NT2/D1 (cell line): ENCODE measurements at regions not wholly inside any gene's neighbourhood (a gene's known extent, or its start where the extent isn't known, plus 50 kb on each side); places are given as distances from the start of the nearest gene placed in this dataset.

Source experiments
- DNase-seq: peaks from one replicate; pipeline ENCODE4 v3.0.0-alpha.2; 2011; ENCODE audit warnings: low read depth, low spot score
- H3K27me3 ChIP-seq: 2 replicates; pipeline ENCODE4 v1.6.0; 2011; ENCODE audit warnings: mild to moderate bottlenecking; ENCODE audit not compliant: insufficient read length, insufficient read depth
- H3K36me3 ChIP-seq: 2 replicates; pipeline ENCODE4 v1.6.1; 2011; ENCODE audit warnings: mild to moderate bottlenecking, low read length, mixed read lengths; ENCODE audit not compliant: insufficient read depth, insufficient read length
- H3K4me1 ChIP-seq: 2 replicates; pipeline ENCODE4 v1.5.1; 2011; ENCODE audit not compliant: insufficient read depth, insufficient read length
- H3K4me3 ChIP-seq: 2 replicates; pipeline ENCODE4 v1.5.1; 2011; ENCODE audit warnings: low read depth; ENCODE audit not compliant: insufficient read length
- H3K9ac ChIP-seq: 2 replicates; pipeline ENCODE4 v1.6.0; 2011; ENCODE audit warnings: low read depth; ENCODE audit not compliant: insufficient read length
- H3K9me3 ChIP-seq: 2 replicates; pipeline ENCODE4 v1.5.1; 2011; ENCODE audit warnings: mild to moderate bottlenecking, low read length; ENCODE audit not compliant: insufficient read depth
- SUZ12 ChIP-seq: IDR thresholded peaks from 2 replicates; pipeline ENCODE4 v1.6.1; 2011; ENCODE audit not compliant: insufficient read length, insufficient read depth; ENCODE audit errors: extremely low read depth
- YY1 ChIP-seq: IDR thresholded peaks from 2 replicates; pipeline ENCODE4 v1.6.1; 2011; ENCODE audit not compliant: insufficient read length, insufficient read depth
- ZNF274 ChIP-seq: IDR thresholded peaks from 2 replicates; pipeline ENCODE4 v1.6.1; 2011; ENCODE audit warnings: mild to moderate bottlenecking, low read depth, low read length

- H3K4me3 ChIP-seq: no peak overlapping the region
- H3K9ac ChIP-seq: no peak overlapping the region
- no peak for DNase-seq
- no peaks in the 10 kb centered on the region for H3K4me1 ChIP-seq
- H3K36me3 ChIP-seq: no peaks in the 10 kb centered on the region
- no peaks in the 10 kb centered on the region for H3K27me3 ChIP-seq
- no peaks in the 10 kb centered on the region for H3K9me3 ChIP-seq
- TF ChIP-seq ZNF274 (no peak), SUZ12 (no peak), YY1 (no peak)
Measured at GRCh38 chr4:138078751-138079520, 163.2 kb downstream of the SLC7A11 start.

- no peaks in the 10 kb centered on the region for H3K9me3 ChIP-seq
- H3K4me3 ChIP-seq: no peak overlapping the region
- no peak overlapping the region for H3K9ac ChIP-seq
- DNase-seq: no peak
- H3K27me3 ChIP-seq: no peaks in the 10 kb centered on the region
- TF ChIP-seq YY1: no peak
- no peak for TF ChIP-seq SUZ12
- TF ChIP-seq ZNF274: no peak
- no peaks in the 10 kb centered on the region for H3K36me3 ChIP-seq
- H3K4me1 ChIP-seq: no peaks in the 10 kb centered on the region
Measured at GRCh38 chr4:138078253-138078652, 163.9 kb downstream of the SLC7A11 start.

DNA sequence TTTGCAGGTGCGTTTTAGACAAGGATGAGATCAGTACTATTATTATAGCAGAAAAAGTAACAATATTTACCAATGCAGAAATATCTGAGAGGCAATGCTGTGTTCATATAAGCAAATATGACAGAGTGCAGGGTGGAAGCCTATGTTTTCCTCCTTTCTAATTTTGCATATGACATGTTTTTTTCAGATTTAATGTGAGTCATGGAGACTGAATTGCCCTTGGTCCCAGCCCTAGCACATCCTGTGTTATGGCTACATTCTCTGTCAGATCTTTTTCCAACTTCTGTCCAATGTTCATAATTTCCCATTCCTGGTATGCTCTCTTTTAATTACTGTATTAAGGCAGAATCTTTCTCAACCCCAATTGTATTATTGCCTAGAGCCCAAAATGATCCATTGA lies 165.6 kb downstream of the SLC7A11 start:
- TF ChIP-seq ZNF274 (no peak), YY1 (no peak), SUZ12 (no peak)
- H3K9ac ChIP-seq: no peak overlapping the region
- no peak for DNase-seq
- no peaks in the 10 kb centered on the region for H3K4me1 ChIP-seq
- H3K9me3 ChIP-seq: no peaks in the 10 kb centered on the region
- no peak overlapping the region for H3K4me3 ChIP-seq
- no peaks in the 10 kb centered on the region for H3K36me3 ChIP-seq
- H3K27me3 ChIP-seq: no peaks in the 10 kb centered on the region

GRCh38 chr4:138070816-138071215 lies 171.3 kb downstream of the SLC7A11 start:
- Histone ChIP-seq H3K36me3 (no peaks in the 10 kb centered on the region), H3K4me1 (no peaks in the 10 kb centered on the region), H3K27me3 (no peaks in the 10 kb centered on the region), H3K9ac (no peak overlapping the region), H3K4me3 (no peak overlapping the region), H3K9me3 (no peaks in the 10 kb centered on the region)
- TF ChIP-seq YY1 (no peak), SUZ12 (no peak), ZNF274 (no peak)
- no peak for DNase-seq

DNA sequence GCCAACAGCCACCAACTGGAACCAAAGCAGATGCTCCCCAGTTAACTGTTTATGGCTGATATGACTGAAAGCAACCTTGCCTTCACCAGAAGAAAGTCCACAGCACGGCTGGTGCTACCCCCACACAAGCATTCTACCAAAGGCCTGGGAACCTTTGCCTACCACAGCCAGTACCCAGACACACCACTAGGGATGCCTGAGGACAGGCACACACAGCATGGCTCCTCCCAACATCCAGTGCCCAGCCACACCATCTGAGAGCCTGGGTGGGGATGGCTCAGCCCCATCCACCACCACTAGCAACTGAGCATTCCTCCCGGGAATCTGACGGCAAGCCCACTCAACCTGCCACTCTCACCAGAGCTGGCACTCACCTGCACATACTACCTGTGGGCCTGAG lies 178.6 kb downstream of the SLC7A11 start:
- DNase-seq: no peak
- Histone ChIP-seq H3K9me3 (no peaks in the 10 kb centered on the region), H3K4me1 (no peaks in the 10 kb centered on the region), H3K4me3 (no peak overlapping the region), H3K27me3 (no peaks in the 10 kb centered on the region), H3K36me3 (no peaks in the 10 kb centered on the region), H3K9ac (no peak overlapping the region)
- TF ChIP-seq ZNF274: no peak
- TF ChIP-seq SUZ12: no peak
- TF ChIP-seq YY1: no peak

DNA sequence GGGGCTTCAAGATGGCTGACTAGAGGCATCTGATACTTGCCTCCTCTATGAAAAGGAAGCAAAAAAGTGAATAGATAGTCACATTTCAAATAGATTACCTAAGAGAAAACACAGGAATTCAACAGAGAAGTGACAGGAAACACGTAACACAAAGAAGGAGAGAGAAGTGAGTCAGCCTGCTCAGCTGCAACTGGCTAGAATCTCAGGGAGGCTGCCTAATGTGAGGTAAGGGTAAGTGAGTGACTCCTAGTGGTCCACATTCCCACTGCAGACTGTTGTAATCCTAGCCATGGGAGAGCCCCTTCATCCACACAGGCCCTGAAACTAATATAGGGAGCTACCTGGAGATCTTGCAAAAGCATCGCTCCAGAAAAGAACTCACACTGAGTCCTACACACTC lies 179.2 kb downstream of the SLC7A11 start:
- Histone ChIP-seq H3K27me3 (no peaks in the 10 kb centered on the region), H3K4me3 (no peak overlapping the region), H3K4me1 (no peaks in the 10 kb centered on the region), H3K9ac (no peak overlapping the region), H3K36me3 (no peaks in the 10 kb centered on the region), H3K9me3 (no peaks in the 10 kb centered on the region)
- TF ChIP-seq SUZ12 (no peak), YY1 (no peak), ZNF274 (no peak)
- DNase-seq: no peak

DNA sequence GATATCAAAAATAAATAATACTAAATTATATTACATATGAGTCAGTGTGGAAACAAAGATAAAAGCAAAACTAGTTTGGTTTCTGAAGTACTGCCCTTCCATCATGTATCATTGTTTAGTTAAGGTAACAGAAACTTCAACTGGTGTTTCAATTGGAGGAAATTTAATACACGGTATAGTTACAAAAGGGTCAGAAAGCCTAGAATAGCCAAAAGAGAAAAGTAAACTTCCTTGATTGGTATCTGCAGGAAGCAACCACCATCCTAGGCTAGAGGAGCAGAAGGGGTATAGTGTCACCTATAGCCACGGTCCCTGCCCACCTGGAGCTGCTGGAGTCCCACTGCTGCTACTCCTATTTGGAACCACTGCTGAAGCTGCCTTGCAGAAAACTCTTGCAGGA lies 185.6 kb downstream of the SLC7A11 start:
- Histone ChIP-seq H3K36me3 (no peaks in the 10 kb centered on the region), H3K4me3 (no peak overlapping the region), H3K4me1 (no peaks in the 10 kb centered on the region), H3K27me3 (no peaks in the 10 kb centered on the region), H3K9me3 (peaks cover 13% of the 10 kb centered on the region; the same call in 1 of the 2 replicates), H3K9ac (no peak overlapping the region)
- DNase-seq: no peak
- TF ChIP-seq YY1 (no peak), ZNF274 (no peak), SUZ12 (no peak)
